ENCODE measurements at regions not wholly inside any gene's neighbourhood (a gene's known extent, or its start where the extent isn't known, plus 50 kb on each side); places are given as distances from the start of the nearest gene placed in this dataset.
A peak's percentile ranks its signal among the peaks of the same experiment; 100 is the strongest.

GRCh38 chr2:16553226-16553625 is 112.4 kb downstream of the CYRIA start:
- Histone ChIP-seq H3K23me2 (ENCODE audit: insufficient read length, low read depth, low read length, poor library complexity, severe bottlenecking) (no peaks in the 10 kb centered on the region), H3K56ac (ENCODE audit: insufficient read length, low read depth, low read length) (no peak overlapping the region), H3K79me1 (ENCODE audit: insufficient read depth, low read depth, low read length, poor library complexity, severe bottlenecking) (no peaks in the 10 kb centered on the region), H3K79me2 (ENCODE audit: insufficient read depth, low read length) (no peaks in the 10 kb centered on the region), H2BK12ac (ENCODE audit: insufficient read length, low read depth, low read length) (no peak overlapping the region), H4K5ac (ENCODE audit: insufficient read length, low read depth, low read length) (no peak overlapping the region), H4K20me1 (ENCODE audit: control insufficient read depth, insufficient read depth, insufficient read length) (no peaks in the 10 kb centered on the region), H4K8ac (replicated peaks; ENCODE audit: insufficient read length, low read depth, low read length) (no peak overlapping the region), H4K91ac (ENCODE audit: insufficient read length, low read depth, low read length) (no peak overlapping the region), H2BK15ac (ENCODE audit: low read depth, low read length) (no peak overlapping the region), H3K23ac (ENCODE audit: insufficient read length, low read depth, low read length) (no peak overlapping the region), H3K27ac (ENCODE audit: insufficient read length, low read depth, low read length) (no peak overlapping the region), H2BK5ac (ENCODE audit: insufficient read length, low read length) (no peak overlapping the region), H3K9ac (ENCODE audit: extremely low read depth, insufficient read length, low read length) (no peak overlapping the region), H2AK5ac (ENCODE audit: insufficient read length, low read length) (no peak overlapping the region), H2BK20ac (ENCODE audit: low read depth, low read length, poor library complexity, severe bottlenecking) (no peak overlapping the region), H3K4me1 (ENCODE audit: insufficient read depth, low read length) (no peaks in the 10 kb centered on the region; the same call in 1 of the 2 replicates), H2AFZ (ENCODE audit: low read length) (no peak overlapping the region), H3K14ac (ENCODE audit: insufficient read depth, low read length) (no peak overlapping the region), H3K4me2 (ENCODE audit: insufficient read depth, insufficient read length, low read length) (no peak overlapping the region), H3K9me3 (ENCODE audit: control insufficient read depth, low read depth, low read length) (no peaks in the 10 kb centered on the region), H3T11ph (ENCODE audit: low read length) (no peak overlapping the region), H3K27me3 (ENCODE audit: insufficient read depth, low read length) (no peaks in the 10 kb centered on the region), H3K4ac (ENCODE audit: low read depth, low read length) (no peak overlapping the region), H3K18ac (ENCODE audit: insufficient read length, low read depth, low read length) (no peak overlapping the region), H2BK120ac (ENCODE audit: low read depth, low read length, poor library complexity, severe bottlenecking) (no peak overlapping the region)
- Mint-ChIP-seq H3K4me3 (no peak overlapping the region), H3K27ac (no peak overlapping the region), H3K9me3 (no peaks in the 10 kb centered on the region), H3K36me3 (ENCODE audit: insufficient read depth in 1 of 3, low read depth in 3 of 3) (no peaks in the 10 kb centered on the region), H3K27me3 (ENCODE audit: low read depth) (no peaks in the 10 kb centered on the region), H3K4me1 (peaks cover 0 to 3% of the 10 kb centered on the region in 2 experiments; a peak in 1 of 4 replicates)
- no CpG with 5 or more reads among the region's 4 CpGs for whole genome bisulfite sequencing (ENCODE audit: extremely low coverage, insufficient read length, low lambda C conversion rate)
- peak; percentile 37 for DNase-seq
- peak; percentile 80 for TF ChIP-seq CTCF (conservative IDR thresholded peaks at IDR 0.05)

Measured in H9 (cell line).